PFSK-1 (cell line): ENCODE measurements at regions not wholly inside any gene's neighbourhood (a gene's known extent, or its start where the extent isn't known, plus 50 kb on each side); places are given as distances from the start of the nearest gene placed in this dataset.

ENCODE experiments used
- POLR2AphosphoS5 ChIP-seq: IDR thresholded peaks from 2 replicates; pipeline ENCODE4 v1.6.1; 2012; ENCODE audit warnings: low read depth, mild to moderate bottlenecking, control low read depth, low read length, moderate library complexity
- REST ChIP-seq, 2 experiments: IDR thresholded peaks; 2 replicates each; pipeline versions ENCODE4 v1.6.1 to v1.8.0; 2011 to 2012; ENCODE audit warnings: low read depth in 2 of 2, low read length in 2 of 2, control low read depth in 1 of 2, inconsistent platforms in 1 of 2, mild to moderate bottlenecking in 1 of 2, moderate library complexity in 1 of 2; ENCODE audit not compliant: insufficient read depth in 1 of 2
- TAF1 ChIP-seq: IDR thresholded peaks from 2 replicates; pipeline ENCODE4 v1.6.1; 2012; ENCODE audit warnings: low read length, control low read depth, borderline replicate concordance; ENCODE audit not compliant: insufficient read depth

GRCh38 chr2:60281730-60282129 is 271.7 kb downstream of the BCL11A start:
- TF ChIP-seq POLR2AphosphoS5 (no peak), REST (IDR thresholded peaks at IDR 0.05; ENCODE audit: insufficient read depth in 1 of 2, low read depth in 2 of 2, low read length in 2 of 2) (no peak), TAF1 (no peak)
